ENCODE measurements at regions not wholly inside any gene's neighbourhood (a gene's known extent, or its start where the extent isn't known, plus 50 kb on each side); places are given as distances from the start of the nearest gene placed in this dataset.

DNA sequence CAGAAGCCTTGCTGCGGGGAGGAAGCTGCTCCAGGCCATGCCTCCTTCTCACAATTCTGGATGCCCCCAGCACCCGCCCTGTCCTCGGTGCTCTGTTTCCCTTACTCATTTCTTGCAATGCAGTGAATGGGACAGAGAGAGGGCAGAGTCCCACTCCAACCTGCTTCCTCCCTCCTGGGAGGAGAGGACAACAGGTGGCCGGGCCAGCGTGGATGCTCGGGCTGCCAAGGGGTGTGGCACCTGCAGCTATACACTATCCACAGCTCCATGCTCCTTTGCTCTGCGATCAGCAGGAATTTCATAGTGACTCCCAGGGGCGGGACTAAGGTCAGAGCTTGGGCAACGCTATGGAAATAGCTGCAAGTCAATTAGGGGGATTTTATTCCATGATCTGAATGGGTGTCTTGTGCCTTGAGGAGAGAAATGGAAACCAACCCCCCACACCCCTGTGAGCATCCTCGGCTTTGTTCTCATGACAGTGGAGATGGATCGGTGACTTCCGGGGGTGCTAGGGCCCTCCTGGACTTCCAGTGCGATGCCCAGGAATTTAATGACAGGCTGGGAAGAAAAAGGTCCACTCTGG is 192.5 kb downstream of the MYLK4 start:
- H3K4me3 ChIP-seq (ENCODE audit: low read length): no peak overlapping the region
- no peak for DNase-seq (ENCODE audit: low read depth)
- TF ChIP-seq, protein P1, sequence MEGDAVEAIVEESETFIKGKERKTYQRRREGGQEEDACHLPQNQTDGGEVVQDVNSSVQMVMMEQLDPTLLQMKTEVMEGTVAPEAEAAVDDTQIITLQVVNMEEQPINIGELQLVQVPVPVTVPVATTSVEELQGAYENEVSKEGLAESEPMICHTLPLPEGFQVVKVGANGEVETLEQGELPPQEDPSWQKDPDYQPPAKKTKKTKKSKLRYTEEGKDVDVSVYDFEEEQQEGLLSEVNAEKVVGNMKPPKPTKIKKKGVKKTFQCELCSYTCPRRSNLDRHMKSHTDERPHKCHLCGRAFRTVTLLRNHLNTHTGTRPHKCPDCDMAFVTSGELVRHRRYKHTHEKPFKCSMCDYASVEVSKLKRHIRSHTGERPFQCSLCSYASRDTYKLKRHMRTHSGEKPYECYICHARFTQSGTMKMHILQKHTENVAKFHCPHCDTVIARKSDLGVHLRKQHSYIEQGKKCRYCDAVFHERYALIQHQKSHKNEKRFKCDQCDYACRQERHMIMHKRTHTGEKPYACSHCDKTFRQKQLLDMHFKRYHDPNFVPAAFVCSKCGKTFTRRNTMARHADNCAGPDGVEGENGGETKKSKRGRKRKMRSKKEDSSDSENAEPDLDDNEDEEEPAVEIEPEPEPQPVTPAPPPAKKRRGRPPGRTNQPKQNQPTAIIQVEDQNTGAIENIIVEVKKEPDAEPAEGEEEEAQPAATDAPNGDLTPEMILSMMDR (conservative IDR thresholded peaks at IDR 0.05; ENCODE audit: low read depth, low read length): no peak

DNA sequence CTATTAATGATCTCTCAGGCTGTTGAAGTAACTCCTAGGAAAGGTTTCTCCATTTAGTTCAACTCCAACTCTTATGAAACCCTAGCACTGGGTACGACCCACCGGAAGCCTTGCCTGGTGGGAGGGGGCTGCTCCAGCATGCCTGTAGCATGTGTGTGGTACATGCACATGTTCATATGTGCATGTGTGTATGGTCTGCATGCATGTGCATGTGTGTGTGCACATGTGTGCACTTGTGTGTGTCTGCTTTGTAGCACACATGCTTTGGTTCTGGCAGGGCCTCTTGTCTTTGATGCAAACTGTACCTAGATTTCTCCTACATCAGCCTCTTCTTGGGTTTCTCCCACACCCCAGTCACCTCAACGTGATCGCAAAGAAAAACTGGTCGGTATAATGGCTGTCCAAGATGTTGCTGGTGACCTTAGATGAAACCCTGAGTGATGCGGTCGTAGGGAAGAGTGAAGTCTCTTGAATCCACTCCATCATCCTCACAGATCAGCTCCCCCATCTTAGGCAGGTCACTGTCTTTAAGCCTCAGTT is 193.5 kb downstream of the MYLK4 start:
- no peak for DNase-seq (ENCODE audit: low read depth)
- TF ChIP-seq, protein P1 (conservative IDR thresholded peaks at IDR 0.05; ENCODE audit: low read depth, low read length): no peak
- H3K4me3 ChIP-seq (ENCODE audit: low read length): no peak overlapping the region

DNA sequence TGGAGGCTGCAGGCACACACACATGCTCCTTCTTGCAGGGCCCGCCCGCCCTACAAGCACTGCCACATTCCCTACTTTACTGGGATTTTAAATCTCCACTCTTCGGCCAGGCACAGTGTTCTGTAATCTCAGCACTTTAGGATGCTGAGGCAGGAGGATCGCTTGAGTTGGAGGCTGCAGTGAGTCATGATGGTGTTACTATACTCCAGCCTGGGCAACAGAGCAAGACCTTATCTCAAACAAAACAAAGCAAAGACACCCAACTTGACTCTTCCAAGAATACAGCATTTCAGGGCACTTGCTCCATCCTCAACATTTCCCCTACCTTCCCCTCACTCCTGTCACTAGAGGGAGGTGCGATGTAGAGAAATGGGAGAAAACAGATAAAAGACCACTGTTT is 194.0 kb downstream of the MYLK4 start:
- DNase-seq (ENCODE audit: low read depth): no peak
- no peak overlapping the region for H3K4me3 ChIP-seq (ENCODE audit: low read length)
- TF ChIP-seq, protein P1 (conservative IDR thresholded peaks at IDR 0.05; ENCODE audit: low read depth, low read length): no peak

DNA sequence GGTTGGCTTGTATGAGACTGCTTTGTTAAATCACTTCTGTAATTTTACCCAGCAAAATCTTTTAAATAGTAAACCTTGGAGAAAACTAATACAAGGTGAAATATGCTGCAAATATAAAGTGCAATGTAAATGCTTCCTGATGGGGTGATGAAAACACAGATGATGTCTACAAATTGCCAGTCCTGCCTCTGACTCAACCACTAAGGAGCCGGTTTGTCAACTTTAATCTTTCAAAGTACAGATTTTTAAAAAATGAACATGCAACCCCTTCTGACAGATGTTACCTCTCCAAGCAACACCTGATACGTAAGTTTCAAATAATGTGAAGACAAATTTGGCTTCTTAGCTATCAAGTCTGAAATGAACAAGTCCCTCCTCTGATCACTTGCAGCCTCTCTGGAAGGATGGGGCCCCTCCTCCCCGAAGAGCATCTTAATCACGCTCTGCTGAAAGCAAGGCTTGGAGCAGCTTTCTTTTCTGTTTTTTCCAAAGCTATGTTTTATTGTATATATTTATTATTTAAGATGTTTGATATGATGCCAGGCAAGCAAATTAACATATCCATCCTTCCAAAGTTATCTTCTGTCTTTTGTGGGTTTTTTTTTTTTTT is 196.0 kb downstream of the MYLK4 start:
- H3K4me3 ChIP-seq (ENCODE audit: low read length): no peak overlapping the region
- TF ChIP-seq, protein P1 (conservative IDR thresholded peaks at IDR 0.05; ENCODE audit: low read depth, low read length): no peak
- no peak for DNase-seq (ENCODE audit: low read depth)

DNA sequence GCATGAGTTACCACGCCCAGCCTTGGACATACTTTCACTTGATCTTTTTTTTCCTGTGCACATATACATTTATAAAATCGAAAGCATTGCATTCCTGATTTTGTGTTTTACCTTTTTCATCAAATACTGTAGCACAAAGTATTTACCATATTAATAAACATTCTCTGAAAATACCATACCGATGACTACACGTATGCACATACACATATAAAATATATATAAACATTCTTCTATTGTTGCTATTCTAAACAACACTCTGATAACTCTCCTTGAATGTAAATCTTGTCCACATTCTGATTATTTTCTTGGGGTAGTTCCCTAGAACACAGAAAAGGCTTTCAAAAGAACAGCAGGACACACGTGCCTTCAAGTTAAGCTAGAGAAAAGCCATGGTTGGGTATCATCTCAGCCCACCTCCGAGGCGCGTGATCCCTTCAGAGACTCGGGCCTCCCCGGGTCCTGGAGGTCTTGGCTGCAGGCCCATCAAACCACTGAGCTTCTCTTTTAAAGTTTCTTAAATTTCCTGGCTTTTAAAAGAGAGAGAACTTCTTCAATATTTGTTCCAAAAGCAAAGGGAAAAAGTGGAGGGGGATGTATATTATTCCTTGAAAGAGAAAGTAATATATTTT is 198.1 kb downstream of the MYLK4 start:
- no peak for DNase-seq (ENCODE audit: low read depth)
- TF ChIP-seq, protein P1 (conservative IDR thresholded peaks at IDR 0.05; ENCODE audit: low read depth, low read length): no peak
- H3K4me3 ChIP-seq (ENCODE audit: low read length): no peak overlapping the region

DNA sequence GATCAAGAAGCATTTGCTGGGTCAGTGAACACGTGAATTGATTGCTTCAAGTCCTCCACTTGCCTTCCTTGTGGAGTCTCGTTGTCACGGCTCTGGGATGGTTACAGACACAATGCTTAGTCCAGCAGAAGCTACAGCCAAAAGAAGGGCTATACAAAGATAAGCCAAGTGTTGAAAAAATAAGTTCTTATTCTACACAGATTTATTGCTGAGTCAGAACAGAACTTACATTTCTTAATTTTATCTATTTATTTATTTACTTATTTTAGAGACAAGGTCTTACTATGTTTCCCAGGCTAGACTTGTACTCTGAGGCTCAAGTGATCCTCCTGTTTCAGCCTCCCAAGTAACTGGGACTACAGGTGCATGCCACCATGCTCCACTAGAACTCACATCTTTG is 199.0 kb downstream of the MYLK4 start:
- TF ChIP-seq, protein P1 (conservative IDR thresholded peaks at IDR 0.05; ENCODE audit: low read depth, low read length): no peak
- H3K4me3 ChIP-seq (ENCODE audit: low read length): no peak overlapping the region
- DNase-seq (ENCODE audit: low read depth): no peak
